ENCODE measurements at regions not wholly inside any gene's neighbourhood (a gene's known extent, or its start where the extent isn't known, plus 50 kb on each side); places are given as distances from the start of the nearest gene placed in this dataset.
"Not testable (repeated sequence)": the region's sequence is repeated elsewhere in the genome, so short reads cannot be mapped to it uniquely, and the experiment has no call there.

GRCh38 chr5:15366676-15367391 lies 133.1 kb upstream of the FBXL7 start:
- no peak overlapping the region for H3K4me3 ChIP-seq (ENCODE audit: low read length)
- no peak for TF ChIP-seq CTCF (conservative IDR thresholded peaks at IDR 0.05; ENCODE audit: low read length)
- peak; percentile 8 for DNase-seq (ENCODE audit: low read depth)

- H3K4me3 ChIP-seq (ENCODE audit: low read length), result no peak overlapping the region
- DNase-seq (ENCODE audit: low read depth), result peak; percentile 39
- TF ChIP-seq CTCF (conservative IDR thresholded peaks at IDR 0.05; ENCODE audit: low read length), result no peak
Observed at GRCh38 chr5:15365070-15365469, 134.9 kb upstream of the FBXL7 start.

GRCh38 chr5:15363601-15364000 lies 136.4 kb upstream of the FBXL7 start:
- no peak for DNase-seq (ENCODE audit: low read depth)
- no peak for TF ChIP-seq CTCF (conservative IDR thresholded peaks at IDR 0.05; ENCODE audit: low read length)
- no peak overlapping the region for H3K4me3 ChIP-seq (ENCODE audit: low read length)

DNA sequence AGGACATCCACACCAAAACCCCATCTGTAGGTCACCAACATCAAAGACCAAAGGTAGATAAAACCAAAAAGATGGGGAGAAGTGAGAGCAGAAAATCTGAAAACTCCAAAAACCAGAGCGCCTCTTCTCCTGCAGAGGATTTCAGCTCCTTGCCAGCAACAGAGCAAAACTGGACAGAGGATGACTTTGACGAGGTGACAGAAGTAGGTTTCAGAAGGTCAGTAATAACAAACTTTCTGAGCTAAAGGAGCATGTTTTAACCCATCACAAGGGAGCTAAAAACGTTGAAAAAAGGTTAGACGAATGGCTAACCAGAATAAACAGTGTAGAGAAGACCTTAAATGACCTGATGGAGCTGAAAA lies 142.9 kb upstream of the FBXL7 start:
- H3K4me3 ChIP-seq (ENCODE audit: low read length); DNase-seq (ENCODE audit: low read depth): not testable (repeated sequence)

- DNase-seq (ENCODE audit: low read depth), result not testable (repeated sequence)
Observed at GRCh38 chr5:15356308-15357091, 143.5 kb upstream of the FBXL7 start.

DNA sequence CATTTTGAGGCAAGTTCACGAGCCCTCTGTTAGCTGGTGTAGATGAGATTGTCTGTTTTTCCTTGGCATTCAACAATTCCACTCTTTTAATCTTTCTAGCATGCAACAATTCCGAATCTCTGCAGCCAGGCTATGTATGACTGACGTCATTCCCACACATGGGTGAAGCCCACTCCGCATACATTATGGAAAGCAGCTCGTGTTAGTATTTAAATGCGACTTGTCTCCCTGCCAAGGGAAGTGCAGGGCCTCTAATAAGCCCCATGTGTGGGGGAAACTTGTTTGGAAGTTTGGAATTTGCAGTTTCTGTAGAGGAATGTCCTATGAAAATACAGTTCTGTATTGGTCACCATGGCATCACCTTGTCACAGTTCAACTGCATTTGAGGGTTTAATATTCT lies 146.0 kb upstream of the FBXL7 start:
- no peak overlapping the region for H3K4me3 ChIP-seq (ENCODE audit: low read length)
- TF ChIP-seq CTCF (conservative IDR thresholded peaks at IDR 0.05; ENCODE audit: low read length), result no peak
- DNase-seq (ENCODE audit: low read depth), result peak; percentile 29

More at GRCh38 chr5:15356308-15357091, 143.5 kb upstream of the FBXL7 start:
- H3K4me3 ChIP-seq (ENCODE audit: low read length), result not testable (repeated sequence)

DNA sequence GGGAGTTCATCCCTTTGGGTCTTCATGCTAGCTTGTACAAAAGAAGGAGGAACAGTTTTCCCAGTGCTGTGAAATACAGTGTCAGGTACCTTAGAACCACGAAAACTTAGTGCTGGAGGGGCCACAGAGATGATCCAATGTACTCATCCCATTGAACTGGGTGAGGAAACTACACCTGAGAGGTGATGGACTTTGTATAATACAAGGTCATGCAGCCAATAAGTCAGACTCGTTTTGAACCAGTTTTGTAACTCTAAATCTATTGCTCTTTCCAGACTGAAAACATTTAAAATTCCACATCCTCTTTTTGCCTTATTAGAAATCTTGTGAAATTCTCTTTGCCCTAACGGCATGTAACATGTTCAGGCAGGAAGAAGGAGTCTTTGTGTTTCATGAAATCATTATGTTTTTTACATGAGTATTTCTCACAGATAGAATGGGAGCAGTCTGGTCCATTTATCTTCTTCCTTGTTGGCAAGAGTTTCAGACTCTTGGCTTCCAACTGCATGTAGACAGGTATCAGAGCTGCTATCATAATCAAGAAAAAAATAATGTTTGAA lies 146.8 kb upstream of the FBXL7 start:
- H3K4me3 ChIP-seq (ENCODE audit: low read length), result no peak overlapping the region
- no peak for DNase-seq (ENCODE audit: low read depth)
- no peak for TF ChIP-seq CTCF (conservative IDR thresholded peaks at IDR 0.05; ENCODE audit: low read length)

GRCh38 chr5:15350614-15351013 lies 149.4 kb upstream of the FBXL7 start:
- no peak for DNase-seq (ENCODE audit: low read depth)
- no peak for TF ChIP-seq CTCF (conservative IDR thresholded peaks at IDR 0.05; ENCODE audit: low read length)
- no peak overlapping the region for H3K4me3 ChIP-seq (ENCODE audit: low read length)

All from AG10803 (cell line).